Smooth muscle cell (in vitro differentiated cells): ENCODE measurements at regions not wholly inside any gene's neighbourhood (a gene's known extent, or its start where the extent isn't known, plus 50 kb on each side); places are given as distances from the start of the nearest gene placed in this dataset.

Source experiments
- DNase-seq: peaks from one replicate; lab custom pipeline; 2025; ENCODE audit not compliant: unreplicated experiment; lab: John Stamatoyannopoulos, UW
- H2AFZ ChIP-seq: fragments of 200-600 bp; sonication (generic); 2 replicates; pipeline ENCODE4 v1.6.0; 2016; ENCODE audit warnings: antibody characterized with exemption, low read depth, mild to moderate bottlenecking
- H3F3A ChIP-seq: fragments of 200-600 bp; sonication (generic); 2 replicates; pipeline ENCODE4 v1.6.0; 2017; ENCODE audit warnings: antibody characterized with exemption, low read depth
- H3K27ac ChIP-seq: fragments of 200-600 bp; sonication (generic); 2 replicates; pipeline ENCODE4 v1.5.1; 2016; ENCODE audit warnings: low read depth, mild to moderate bottlenecking
- H3K27me3 ChIP-seq: fragments of 200-600 bp; sonication (generic); 2 replicates; pipeline ENCODE4 v1.6.1; 2016; ENCODE audit warnings: low read depth, mild to moderate bottlenecking
- H3K36me3 ChIP-seq: fragments of 200-600 bp; sonication (generic); 2 replicates; pipeline ENCODE4 v1.5.1; 2016; ENCODE audit warnings: low read depth
- H3K4me1 ChIP-seq: fragments of 200-600 bp; sonication (generic); 2 replicates; pipeline ENCODE4 v1.5.1; 2016; ENCODE audit warnings: low read depth
- H3K4me2 ChIP-seq: fragments of 200-600 bp; sonication (generic); 2 replicates; pipeline ENCODE4 v1.6.0; 2016; ENCODE audit warnings: mild to moderate bottlenecking
- H3K4me3 ChIP-seq: fragments of 200-600 bp; sonication (generic); 2 replicates; pipeline ENCODE4 v1.5.1; 2016; ENCODE audit warnings: mild to moderate bottlenecking
- H3K79me2 ChIP-seq: fragments of 200-600 bp; sonication (generic); 2 replicates; pipeline ENCODE4 v1.6.0; 2016; ENCODE audit warnings: low read depth, mild to moderate bottlenecking
- H3K9ac ChIP-seq: fragments of 200-600 bp; sonication (generic); 2 replicates; pipeline ENCODE4 v1.6.0; 2016; ENCODE audit warnings: low read depth
- H3K9me3 ChIP-seq: fragments of 200-600 bp; sonication (generic); replicated peaks from 2 replicates; pipeline ENCODE4 v1.5.1; 2016; ENCODE audit warnings: low read depth
- H4K20me1 ChIP-seq: fragments of 200-600 bp; sonication (generic); 2 replicates; pipeline ENCODE4 v1.6.0; 2016; ENCODE audit warnings: low read depth
- WGBS: methylation state at CpG from one replicate; pipeline ENCODE4 v1.1.7; 2016; ENCODE audit warnings: low lambda C conversion rate; 5-methylcytosine and 5-hydroxymethylcytosine counted together
- TF ChIP-seq, protein P1 (sequence below): fragments of 200-600 bp; sonication (generic); IDR thresholded peaks from 2 replicates; pipeline ENCODE4 v1.5.1; 2017; ENCODE audit warnings: borderline replicate concordance, mild to moderate bottlenecking, antibody characterized with exemption; ENCODE audit not compliant: insufficient read depth, poor library complexity, severe bottlenecking

DNA sequence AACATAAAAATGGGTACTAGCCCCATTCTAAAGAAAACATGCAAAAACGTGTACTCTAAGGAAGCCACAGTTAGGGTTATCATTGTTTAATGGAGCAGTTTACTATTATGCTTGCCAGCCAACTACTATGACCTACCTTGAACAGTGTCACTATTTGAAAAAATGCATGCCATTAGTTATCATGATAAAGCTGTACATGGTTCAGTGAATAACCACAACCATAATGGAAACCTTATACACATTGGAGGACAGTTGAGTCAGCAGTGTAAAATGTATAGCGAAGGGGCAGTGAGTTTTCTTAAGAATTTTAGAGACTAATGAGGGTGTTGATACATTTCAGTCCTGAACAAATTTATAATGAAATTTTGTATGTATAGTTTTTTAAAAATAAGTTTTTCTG lies 381.9 kb downstream of the GRXCR1 start:
- H3K36me3 ChIP-seq, result no peaks in the 10 kb centered on the region
- H3K27ac ChIP-seq, result no peak overlapping the region
- DNase-seq, result no peak
- no peaks in the 10 kb centered on the region for H3K79me2 ChIP-seq
- no peaks in the 10 kb centered on the region for H4K20me1 ChIP-seq
- TF ChIP-seq, protein P1, sequence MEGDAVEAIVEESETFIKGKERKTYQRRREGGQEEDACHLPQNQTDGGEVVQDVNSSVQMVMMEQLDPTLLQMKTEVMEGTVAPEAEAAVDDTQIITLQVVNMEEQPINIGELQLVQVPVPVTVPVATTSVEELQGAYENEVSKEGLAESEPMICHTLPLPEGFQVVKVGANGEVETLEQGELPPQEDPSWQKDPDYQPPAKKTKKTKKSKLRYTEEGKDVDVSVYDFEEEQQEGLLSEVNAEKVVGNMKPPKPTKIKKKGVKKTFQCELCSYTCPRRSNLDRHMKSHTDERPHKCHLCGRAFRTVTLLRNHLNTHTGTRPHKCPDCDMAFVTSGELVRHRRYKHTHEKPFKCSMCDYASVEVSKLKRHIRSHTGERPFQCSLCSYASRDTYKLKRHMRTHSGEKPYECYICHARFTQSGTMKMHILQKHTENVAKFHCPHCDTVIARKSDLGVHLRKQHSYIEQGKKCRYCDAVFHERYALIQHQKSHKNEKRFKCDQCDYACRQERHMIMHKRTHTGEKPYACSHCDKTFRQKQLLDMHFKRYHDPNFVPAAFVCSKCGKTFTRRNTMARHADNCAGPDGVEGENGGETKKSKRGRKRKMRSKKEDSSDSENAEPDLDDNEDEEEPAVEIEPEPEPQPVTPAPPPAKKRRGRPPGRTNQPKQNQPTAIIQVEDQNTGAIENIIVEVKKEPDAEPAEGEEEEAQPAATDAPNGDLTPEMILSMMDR, result no peak
- no peaks in the 10 kb centered on the region for H3K27me3 ChIP-seq
- WGBS, result 85% methylated on average over 2 of the region's 2 CpGs
- no peaks in the 10 kb centered on the region for H3K4me1 ChIP-seq
- no peak overlapping the region for H3K4me3 ChIP-seq
- H2AFZ ChIP-seq, result no peak overlapping the region
- no peaks in the 10 kb centered on the region for H3K9me3 ChIP-seq
- no peak overlapping the region for H3K4me2 ChIP-seq
- H3F3A ChIP-seq, result no peaks in the 10 kb centered on the region
- H3K9ac ChIP-seq, result no peak overlapping the region

DNA sequence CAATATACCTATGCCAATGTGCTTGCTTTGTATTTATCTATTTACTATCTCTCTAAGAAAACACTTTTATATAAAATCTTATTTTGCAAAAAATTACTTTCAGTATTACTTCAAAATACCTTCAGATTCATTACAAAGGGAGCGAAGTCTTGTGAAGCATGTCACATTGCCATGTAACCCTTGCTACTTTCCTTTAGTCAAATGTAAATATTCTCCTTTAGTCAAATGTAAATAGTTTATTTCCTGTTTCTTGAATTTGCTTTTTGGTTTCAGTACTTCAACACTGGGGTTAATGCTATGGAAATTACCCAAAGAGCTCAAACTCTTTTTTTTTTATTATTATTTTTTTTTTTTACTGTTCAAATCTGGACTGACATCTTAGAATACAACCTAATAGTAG lies 383.3 kb downstream of the GRXCR1 start:
- TF ChIP-seq, protein P1, result no peak
- Histone ChIP-seq H3K9ac (no peak overlapping the region), H2AFZ (no peak overlapping the region), H3K9me3 (no peaks in the 10 kb centered on the region), H3K4me1 (no peaks in the 10 kb centered on the region), H3K27ac (no peak overlapping the region), H3K36me3 (no peaks in the 10 kb centered on the region), H3K79me2 (no peaks in the 10 kb centered on the region), H3K27me3 (no peaks in the 10 kb centered on the region), H4K20me1 (no peaks in the 10 kb centered on the region), H3F3A (no peaks in the 10 kb centered on the region), H3K4me3 (no peak overlapping the region), H3K4me2 (no peak overlapping the region)
- WGBS, result 91% methylated on average over 1 of the region's 1 CpG
- no peak for DNase-seq

DNA sequence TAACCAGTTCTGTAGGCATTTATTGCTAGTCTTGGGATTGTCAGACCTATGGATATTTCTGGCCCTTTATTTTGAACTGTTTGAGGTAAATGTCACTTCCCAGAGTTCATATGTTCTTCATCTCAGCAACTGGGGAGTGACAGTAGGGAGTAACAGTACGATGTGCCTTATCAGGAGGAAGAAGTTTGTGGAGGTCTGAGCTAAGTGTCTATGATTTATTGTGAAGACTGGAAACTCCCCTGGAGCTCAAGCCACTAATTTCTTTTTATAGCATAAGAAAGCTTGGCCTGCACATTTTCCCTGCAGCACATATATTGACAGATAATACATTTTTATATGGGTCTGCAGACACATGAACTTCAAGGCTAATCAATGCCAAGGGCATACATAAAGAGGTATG lies 383.8 kb downstream of the GRXCR1 start:
- Histone ChIP-seq H4K20me1 (no peaks in the 10 kb centered on the region), H3K4me3 (no peak overlapping the region), H2AFZ (no peak overlapping the region), H3K4me2 (no peak overlapping the region), H3K4me1 (no peaks in the 10 kb centered on the region), H3K36me3 (no peaks in the 10 kb centered on the region), H3K9ac (no peak overlapping the region), H3K27ac (no peak overlapping the region), H3K79me2 (no peaks in the 10 kb centered on the region), H3F3A (no peaks in the 10 kb centered on the region), H3K27me3 (no peaks in the 10 kb centered on the region), H3K9me3 (no peaks in the 10 kb centered on the region)
- DNase-seq, result no peak
- TF ChIP-seq, protein P1, result no peak
- 19% methylated on average over 1 of the region's 1 CpG for WGBS

DNA sequence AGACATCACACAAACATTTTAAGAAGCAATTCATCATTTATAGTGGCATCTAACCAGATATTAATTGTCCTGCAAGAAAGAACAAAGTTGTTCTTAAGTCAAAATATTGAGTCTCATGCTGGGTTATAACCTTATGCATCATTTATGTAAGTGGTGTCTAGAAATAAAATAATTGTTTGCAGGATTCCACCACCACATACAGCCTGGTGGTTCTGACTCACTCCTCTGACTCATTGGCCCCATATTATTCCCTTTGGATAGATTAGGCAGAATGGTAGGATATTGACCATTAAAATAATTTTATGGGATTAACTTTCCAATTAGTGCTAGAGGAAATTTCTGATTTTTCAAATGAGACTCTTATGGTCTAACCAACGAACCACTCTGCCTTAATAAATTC lies 384.5 kb downstream of the GRXCR1 start:
- no peak overlapping the region for H3K4me2 ChIP-seq
- DNase-seq, result no peak
- H3K9me3 ChIP-seq, result no peaks in the 10 kb centered on the region
- H4K20me1 ChIP-seq, result no peaks in the 10 kb centered on the region
- H3K4me1 ChIP-seq, result no peaks in the 10 kb centered on the region
- no peak overlapping the region for H3K9ac ChIP-seq
- no peaks in the 10 kb centered on the region for H3K27me3 ChIP-seq
- H3K4me3 ChIP-seq, result no peak overlapping the region
- H2AFZ ChIP-seq, result no peak overlapping the region
- no peaks in the 10 kb centered on the region for H3K79me2 ChIP-seq
- WGBS, result 76% methylated on average over 1 of the region's 1 CpG
- TF ChIP-seq, protein P1, result no peak
- no peaks in the 10 kb centered on the region for H3K36me3 ChIP-seq
- H3K27ac ChIP-seq, result no peak overlapping the region
- H3F3A ChIP-seq, result no peaks in the 10 kb centered on the region
